Endothelial cell of umbilical vein (primary cell): ENCODE measurements at regions not wholly inside any gene's neighbourhood (a gene's known extent, or its start where the extent isn't known, plus 50 kb on each side); places are given as distances from the start of the nearest gene placed in this dataset.

ENCODE experiments used
- EZH2 ChIP-seq: IDR thresholded peaks from 2 replicates; pipeline ENCODE4 v1.6.1; 2012; ENCODE audit warnings: borderline replicate concordance, low read depth, mild to moderate bottlenecking, moderate library complexity, low read length, inconsistent platforms; ENCODE audit not compliant: severe bottlenecking
- FOS ChIP-seq: IDR thresholded peaks from 2 replicates; pipeline ENCODE4 v1.6.1; 2011; ENCODE audit warnings: mild to moderate bottlenecking, low read length, moderate library complexity, borderline replicate concordance; ENCODE audit not compliant: insufficient read depth
- GATA2 ChIP-seq: IDR thresholded peaks from 2 replicates; pipeline ENCODE4 v1.7.0; 2011; ENCODE audit warnings: low read depth, mild to moderate bottlenecking, moderate library complexity, mixed read lengths, low read length; ENCODE audit not compliant: insufficient read length, insufficient read depth
- JUN ChIP-seq: IDR thresholded peaks from 2 replicates; pipeline ENCODE4 v1.6.1; 2011; ENCODE audit warnings: borderline replicate concordance, low read depth; ENCODE audit not compliant: insufficient read length, insufficient read depth
- POLR2A ChIP-seq: IDR thresholded peaks from 2 replicates; pipeline ENCODE4 v1.6.1; 2012; ENCODE audit warnings: low read depth, mild to moderate bottlenecking, control low read depth, low read length
- POLR2AphosphoS5 ChIP-seq: IDR thresholded peaks from 2 replicates; pipeline ENCODE4 v1.6.1; 2012; ENCODE audit warnings: low read depth, mild to moderate bottlenecking, control low read depth, low read length, moderate library complexity; ENCODE audit not compliant: insufficient read depth
- TF ChIP-seq, protein P1 (sequence below), 2 donors: IDR thresholded peaks; 1 replicate in 1 of 2; 2 replicates in 1 of 2; pipeline ENCODE4 v1.5.1; 2011; ENCODE audit warnings: low read length in 2 of 2, mild to moderate bottlenecking in 2 of 2, moderate library complexity in 2 of 2, control low read depth in 1 of 2, inconsistent platforms in 1 of 2, low read depth in 1 of 2; ENCODE audit not compliant: insufficient read depth in 1 of 2; ENCODE audit errors: extremely low read depth in 1 of 2
- TF ChIP-seq, protein P2 (sequence below): IDR thresholded peaks from 2 replicates; pipeline ENCODE4 v1.6.1; 2011; ENCODE audit not compliant: insufficient read depth, insufficient read length

DNA sequence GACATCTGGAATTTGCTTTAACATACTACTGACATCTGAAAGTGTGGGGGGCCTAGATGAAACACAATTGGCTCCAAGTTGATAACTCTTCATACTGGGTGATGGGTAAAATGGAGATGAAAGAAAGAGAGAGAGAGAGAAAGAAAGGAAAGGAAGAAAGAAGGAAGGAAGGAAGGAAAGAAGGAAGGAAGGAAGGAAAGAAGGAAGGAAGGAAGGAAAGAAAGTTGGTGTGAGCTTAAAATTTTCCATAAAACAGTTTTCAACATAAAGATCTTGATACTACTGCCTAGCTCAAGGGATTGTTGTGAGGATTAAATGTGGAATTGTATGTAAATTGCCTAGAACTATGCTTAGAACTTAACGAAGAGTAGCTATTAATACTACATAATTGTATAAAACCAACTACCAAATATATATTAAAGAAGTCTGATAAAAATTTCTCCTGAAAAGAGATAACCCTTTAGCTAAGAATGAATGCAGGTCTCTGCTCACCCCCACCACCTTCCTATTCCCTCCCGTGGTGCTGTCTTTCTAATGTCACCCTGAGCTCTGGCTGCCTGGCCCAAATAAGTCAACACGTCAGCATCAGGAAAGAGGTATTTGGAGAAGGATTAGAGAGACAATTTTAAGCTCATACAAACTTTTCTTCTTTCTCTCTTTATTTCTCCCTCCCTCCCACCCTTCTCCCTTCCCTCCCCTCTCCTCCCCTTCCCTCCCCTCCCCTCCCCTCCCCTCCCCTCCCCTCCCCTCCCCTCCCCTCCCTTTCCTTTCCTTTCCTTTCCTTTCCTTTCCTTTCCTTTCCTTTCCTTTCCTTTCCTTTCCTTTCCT lies 89.3 kb upstream of the SGIP1 start:
- TF ChIP-seq POLR2A (no peak), GATA2 (no peak), EZH2 (no peak), FOS (no peak), POLR2AphosphoS5 (no peak), JUN (no peak)
- TF ChIP-seq, protein P1, sequence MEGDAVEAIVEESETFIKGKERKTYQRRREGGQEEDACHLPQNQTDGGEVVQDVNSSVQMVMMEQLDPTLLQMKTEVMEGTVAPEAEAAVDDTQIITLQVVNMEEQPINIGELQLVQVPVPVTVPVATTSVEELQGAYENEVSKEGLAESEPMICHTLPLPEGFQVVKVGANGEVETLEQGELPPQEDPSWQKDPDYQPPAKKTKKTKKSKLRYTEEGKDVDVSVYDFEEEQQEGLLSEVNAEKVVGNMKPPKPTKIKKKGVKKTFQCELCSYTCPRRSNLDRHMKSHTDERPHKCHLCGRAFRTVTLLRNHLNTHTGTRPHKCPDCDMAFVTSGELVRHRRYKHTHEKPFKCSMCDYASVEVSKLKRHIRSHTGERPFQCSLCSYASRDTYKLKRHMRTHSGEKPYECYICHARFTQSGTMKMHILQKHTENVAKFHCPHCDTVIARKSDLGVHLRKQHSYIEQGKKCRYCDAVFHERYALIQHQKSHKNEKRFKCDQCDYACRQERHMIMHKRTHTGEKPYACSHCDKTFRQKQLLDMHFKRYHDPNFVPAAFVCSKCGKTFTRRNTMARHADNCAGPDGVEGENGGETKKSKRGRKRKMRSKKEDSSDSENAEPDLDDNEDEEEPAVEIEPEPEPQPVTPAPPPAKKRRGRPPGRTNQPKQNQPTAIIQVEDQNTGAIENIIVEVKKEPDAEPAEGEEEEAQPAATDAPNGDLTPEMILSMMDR (IDR thresholded peaks at IDR 0.05; ENCODE audit: extremely low read depth in 1 of 2, insufficient read depth in 1 of 2, low read depth in 1 of 2, low read length in 2 of 2), result no peak
- TF ChIP-seq, protein P2, sequence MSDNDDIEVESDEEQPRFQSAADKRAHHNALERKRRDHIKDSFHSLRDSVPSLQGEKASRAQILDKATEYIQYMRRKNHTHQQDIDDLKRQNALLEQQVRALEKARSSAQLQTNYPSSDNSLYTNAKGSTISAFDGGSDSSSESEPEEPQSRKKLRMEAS, result no peak
